ENCODE measurements at regions not wholly inside any gene's neighbourhood (a gene's known extent, or its start where the extent isn't known, plus 50 kb on each side); places are given as distances from the start of the nearest gene placed in this dataset.

DNA sequence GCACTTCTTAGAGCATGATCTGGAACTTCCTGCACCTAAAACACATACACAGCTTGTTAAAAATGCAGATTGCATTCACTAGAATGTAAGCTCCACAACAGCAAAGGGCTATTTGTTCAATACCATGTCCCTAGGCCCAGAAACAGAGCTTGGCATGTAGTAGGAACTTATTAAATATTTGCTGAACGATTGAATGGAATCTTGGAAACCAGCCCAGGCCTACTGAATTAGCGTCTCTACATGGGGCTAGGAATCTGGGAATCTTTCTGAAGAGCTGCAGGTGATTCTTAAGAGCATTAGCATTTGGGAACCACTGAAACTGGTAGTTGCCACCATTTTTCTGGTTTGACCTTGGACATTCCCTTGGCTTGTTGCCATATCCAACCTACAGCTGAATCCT, 234.1 kb downstream of the STIM2 start:
- H3K9ac ChIP-seq (ENCODE audit: low read length in 3 of 3), result no peak overlapping the region
- H3K9me3 ChIP-seq (ENCODE audit: control insufficient read depth in 2 of 3, insufficient read depth in 1 of 3, low read length in 3 of 3), result no peaks in the 10 kb centered on the region
- no peaks in the 10 kb centered on the region for H3K36me3 ChIP-seq (ENCODE audit: control insufficient read depth in 2 of 3, insufficient read depth in 3 of 3, low read length in 3 of 3)
- intact Hi-C loops (cut with DNase I), result no loop called here
- FAIRE-seq (no peak), DNase-seq (no peak)
- TF ChIP-seq, protein P1, sequence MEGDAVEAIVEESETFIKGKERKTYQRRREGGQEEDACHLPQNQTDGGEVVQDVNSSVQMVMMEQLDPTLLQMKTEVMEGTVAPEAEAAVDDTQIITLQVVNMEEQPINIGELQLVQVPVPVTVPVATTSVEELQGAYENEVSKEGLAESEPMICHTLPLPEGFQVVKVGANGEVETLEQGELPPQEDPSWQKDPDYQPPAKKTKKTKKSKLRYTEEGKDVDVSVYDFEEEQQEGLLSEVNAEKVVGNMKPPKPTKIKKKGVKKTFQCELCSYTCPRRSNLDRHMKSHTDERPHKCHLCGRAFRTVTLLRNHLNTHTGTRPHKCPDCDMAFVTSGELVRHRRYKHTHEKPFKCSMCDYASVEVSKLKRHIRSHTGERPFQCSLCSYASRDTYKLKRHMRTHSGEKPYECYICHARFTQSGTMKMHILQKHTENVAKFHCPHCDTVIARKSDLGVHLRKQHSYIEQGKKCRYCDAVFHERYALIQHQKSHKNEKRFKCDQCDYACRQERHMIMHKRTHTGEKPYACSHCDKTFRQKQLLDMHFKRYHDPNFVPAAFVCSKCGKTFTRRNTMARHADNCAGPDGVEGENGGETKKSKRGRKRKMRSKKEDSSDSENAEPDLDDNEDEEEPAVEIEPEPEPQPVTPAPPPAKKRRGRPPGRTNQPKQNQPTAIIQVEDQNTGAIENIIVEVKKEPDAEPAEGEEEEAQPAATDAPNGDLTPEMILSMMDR (IDR thresholded peaks at IDR 0.05; ENCODE audit: borderline replicate concordance, extremely low read depth, insufficient read depth), result no peak
- H3K4me3 ChIP-seq (ENCODE audit: low read length in 3 of 3), result no peak overlapping the region
- no peak overlapping the region for H3K27ac ChIP-seq (ENCODE audit: low read depth in 2 of 2, low read length in 2 of 2)
- H3K4me1 ChIP-seq (ENCODE audit: control insufficient read depth in 2 of 3, insufficient read depth in 2 of 3, low read depth in 1 of 3, low read length in 3 of 3), result no peaks in the 10 kb centered on the region
- H3K27me3 ChIP-seq (ENCODE audit: control insufficient read depth, insufficient read depth, low read length), result no peaks in the 10 kb centered on the region

DNA sequence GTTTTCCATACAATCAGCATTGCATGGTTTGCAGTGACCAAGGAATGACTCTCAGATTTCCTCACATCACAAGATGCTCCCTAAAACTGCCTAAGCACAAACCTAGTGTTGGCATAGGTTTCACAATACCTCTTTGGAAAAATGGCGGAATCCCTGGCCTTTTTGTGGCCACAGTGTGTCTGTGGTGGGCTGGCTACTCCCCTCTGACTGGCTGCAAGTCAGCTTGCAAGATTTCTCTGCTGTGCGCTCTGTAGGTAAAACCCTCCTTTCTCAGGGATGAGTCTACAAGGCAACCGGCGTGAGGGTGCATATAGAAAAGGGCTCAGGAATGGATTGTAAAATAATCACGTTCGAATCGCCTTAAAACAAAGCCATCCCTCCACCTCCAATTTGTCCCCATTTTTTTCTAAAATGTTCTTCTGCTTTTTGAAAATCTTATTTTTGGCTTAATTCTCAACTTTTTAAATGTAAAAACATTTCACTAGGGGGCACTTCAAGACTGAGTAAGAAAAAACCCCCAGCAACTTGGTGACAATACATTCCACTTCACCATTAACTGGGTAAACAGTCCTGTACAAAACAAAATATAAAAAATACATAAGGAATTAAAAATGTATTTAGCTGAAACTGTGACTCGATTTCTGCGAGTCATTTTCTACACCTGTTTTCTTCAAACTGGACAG, 235.6 kb downstream of the STIM2 start:
- intact Hi-C loops (cut with DNase I), result no loop called here
- TF ChIP-seq, protein P1 (IDR thresholded peaks at IDR 0.05; ENCODE audit: borderline replicate concordance, extremely low read depth, insufficient read depth), result no peak
- H3K9ac ChIP-seq (ENCODE audit: low read length in 3 of 3), result no peak overlapping the region
- H3K27ac ChIP-seq (ENCODE audit: low read depth in 2 of 2, low read length in 2 of 2), result no peak overlapping the region
- H3K36me3 ChIP-seq (ENCODE audit: control insufficient read depth in 2 of 3, insufficient read depth in 3 of 3, low read length in 3 of 3), result no peaks in the 10 kb centered on the region
- H3K4me1 ChIP-seq (ENCODE audit: control insufficient read depth in 2 of 3, insufficient read depth in 2 of 3, low read depth in 1 of 3, low read length in 3 of 3), result no peaks in the 10 kb centered on the region
- H3K9me3 ChIP-seq (ENCODE audit: control insufficient read depth in 2 of 3, insufficient read depth in 1 of 3, low read length in 3 of 3), result no peaks in the 10 kb centered on the region
- DNase-seq, result peak in 1 of 5 donors; percentile 9
- no peak overlapping the region for H3K4me3 ChIP-seq (ENCODE audit: low read length in 3 of 3)
- no peak for FAIRE-seq
- no peaks in the 10 kb centered on the region for H3K27me3 ChIP-seq (ENCODE audit: control insufficient read depth, insufficient read depth, low read length)

DNA sequence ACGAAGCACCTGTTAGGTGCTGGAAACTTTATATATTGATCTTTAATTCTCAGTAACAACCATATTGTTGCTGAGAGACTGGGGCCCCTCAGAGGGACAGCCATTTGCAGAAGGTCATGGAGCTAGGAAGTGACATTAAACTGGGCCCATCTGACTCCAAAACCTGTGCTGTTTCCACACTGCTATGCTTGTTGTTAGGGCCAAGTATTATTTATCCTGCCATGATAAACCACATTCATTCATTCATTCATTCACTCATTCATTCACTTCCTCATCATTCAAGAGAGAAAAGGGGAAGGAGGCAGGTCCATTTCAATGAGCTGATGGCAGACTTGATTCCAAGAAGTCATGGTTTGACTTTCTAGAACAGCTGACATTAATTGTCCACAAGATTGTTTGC, 237.4 kb downstream of the STIM2 start:
- intact Hi-C loops (cut with DNase I), result no loop called here
- no peaks in the 10 kb centered on the region for H3K27me3 ChIP-seq (ENCODE audit: control insufficient read depth, insufficient read depth, low read length)
- H3K36me3 ChIP-seq (ENCODE audit: control insufficient read depth in 2 of 3, insufficient read depth in 3 of 3, low read length in 3 of 3), result no peaks in the 10 kb centered on the region
- H3K27ac ChIP-seq (ENCODE audit: low read depth in 2 of 2, low read length in 2 of 2), result no peak overlapping the region
- no peaks in the 10 kb centered on the region for H3K4me1 ChIP-seq (ENCODE audit: control insufficient read depth in 2 of 3, insufficient read depth in 2 of 3, low read depth in 1 of 3, low read length in 3 of 3)
- DNase-seq (no peak), FAIRE-seq (no peak)
- no peak overlapping the region for H3K4me3 ChIP-seq (ENCODE audit: low read length in 3 of 3)
- H3K9ac ChIP-seq (ENCODE audit: low read length in 3 of 3), result no peak overlapping the region
- no peaks in the 10 kb centered on the region for H3K9me3 ChIP-seq (ENCODE audit: control insufficient read depth in 2 of 3, insufficient read depth in 1 of 3, low read length in 3 of 3)
- TF ChIP-seq, protein P1 (IDR thresholded peaks at IDR 0.05; ENCODE audit: borderline replicate concordance, extremely low read depth, insufficient read depth), result no peak

DNA sequence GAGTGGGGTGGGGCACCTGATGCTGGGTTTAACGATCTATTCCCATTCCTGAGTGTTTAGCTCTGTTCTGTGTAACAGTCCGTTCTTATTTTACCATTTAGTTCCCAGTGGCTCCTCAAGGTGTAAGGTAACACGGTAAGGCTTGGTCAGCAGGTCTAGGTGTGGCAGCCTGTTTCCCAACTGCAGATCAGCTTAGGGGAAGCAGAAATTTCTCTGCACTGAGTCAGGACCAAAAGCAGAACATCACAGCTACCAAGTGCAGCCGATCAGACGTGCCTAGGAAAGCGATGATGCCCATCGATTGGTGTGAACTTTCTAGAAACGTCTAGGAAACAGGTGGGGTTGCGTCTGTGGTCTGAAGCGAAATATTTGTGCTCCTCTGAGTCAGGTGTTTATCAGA, 240.1 kb downstream of the STIM2 start:
- no peak for FAIRE-seq
- intact Hi-C loops (cut with DNase I), result no loop called here
- H3K9ac ChIP-seq (ENCODE audit: low read length in 3 of 3), result no peak overlapping the region

More for the DNA sequence above, 240.1 kb downstream of the STIM2 start:
- TF ChIP-seq, protein P1 (IDR thresholded peaks at IDR 0.05; ENCODE audit: borderline replicate concordance, extremely low read depth, insufficient read depth), result no peak
- Histone ChIP-seq H3K9me3 (ENCODE audit: control insufficient read depth in 2 of 3, insufficient read depth in 1 of 3, low read length in 3 of 3) (no peaks in the 10 kb centered on the region), H3K36me3 (ENCODE audit: control insufficient read depth in 2 of 3, insufficient read depth in 3 of 3, low read length in 3 of 3) (no peaks in the 10 kb centered on the region), H3K27me3 (ENCODE audit: control insufficient read depth, insufficient read depth, low read length) (no peaks in the 10 kb centered on the region), H3K27ac (ENCODE audit: low read depth in 2 of 2, low read length in 2 of 2) (no peak overlapping the region), H3K4me3 (ENCODE audit: low read length in 3 of 3) (no peak overlapping the region), H3K4me1 (ENCODE audit: control insufficient read depth in 2 of 3, insufficient read depth in 2 of 3, low read depth in 1 of 3, low read length in 3 of 3) (no peaks in the 10 kb centered on the region)
- DNase-seq, result no peak
